GM21423 (cell line): ENCODE measurements at regions not wholly inside any gene's neighbourhood (a gene's known extent, or its start where the extent isn't known, plus 50 kb on each side); places are given as distances from the start of the nearest gene placed in this dataset.

Experiments
- ATAC-seq: cut with Tn5 transposase; IDR thresholded peaks from one replicate; pipeline ENCODE4 v1.9.1; 2021; ENCODE audit warnings: mild to moderate bottlenecking, moderate library complexity; ENCODE audit not compliant: unreplicated experiment

DNA sequence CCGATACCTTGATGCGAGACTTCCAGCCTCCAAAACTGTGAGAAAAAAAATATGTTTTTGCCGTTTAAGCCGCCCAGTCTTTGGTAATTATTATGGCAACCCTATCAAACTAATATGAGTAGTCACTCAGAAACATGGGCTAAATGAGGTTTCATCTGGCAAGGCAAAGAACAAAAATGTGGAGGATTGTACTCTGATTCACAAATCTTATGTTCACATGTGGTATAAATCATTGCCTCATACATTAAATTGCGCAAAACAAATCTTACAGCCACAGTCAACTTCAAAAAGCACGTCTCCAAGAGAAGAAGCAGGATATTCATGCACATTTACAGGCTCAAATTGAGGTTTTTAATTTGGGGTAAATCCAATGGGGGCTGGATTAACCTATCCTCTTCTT is 1435.4 kb upstream of the LRRTM1 start:
- ATAC-seq: no peak

DNA sequence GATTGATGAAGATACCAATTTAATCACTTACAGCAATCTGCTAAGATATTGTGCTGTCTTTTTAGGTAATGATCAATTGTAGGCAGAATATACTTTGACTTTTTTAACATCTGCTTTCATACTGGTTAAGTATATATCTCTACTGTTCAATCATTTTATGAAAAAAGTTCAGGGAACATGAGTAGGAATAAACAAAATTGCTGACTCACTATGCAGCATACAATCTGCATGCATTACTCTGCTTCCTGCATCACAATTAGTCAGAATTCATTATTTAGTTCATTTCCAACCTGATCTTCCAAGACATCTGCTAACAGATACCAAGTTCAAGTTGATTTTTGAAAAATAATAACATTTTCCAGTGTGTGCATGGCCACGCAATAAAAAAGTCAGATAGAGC is 1430.4 kb upstream of the LRRTM1 start:
- ATAC-seq: no peak

DNA sequence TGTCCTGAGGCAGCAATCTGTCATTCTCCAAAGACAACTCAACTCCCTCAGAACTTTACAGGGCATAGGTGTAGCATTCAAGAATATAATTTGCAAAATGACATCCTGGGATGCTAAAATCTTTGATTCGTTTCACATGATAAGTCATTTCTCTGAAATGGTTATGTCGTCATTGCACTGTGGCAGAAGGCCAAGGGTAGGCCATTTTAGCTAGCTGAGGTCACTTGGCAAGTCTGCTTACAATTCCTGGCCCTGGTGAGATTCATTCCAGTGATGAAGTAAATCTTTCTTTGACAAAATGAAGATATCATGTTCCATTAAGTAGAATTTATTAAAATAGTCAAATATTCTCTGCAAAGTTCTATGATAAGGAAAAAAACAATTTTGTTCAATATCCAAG is 1410.3 kb upstream of the LRRTM1 start:
- no peak for ATAC-seq

DNA sequence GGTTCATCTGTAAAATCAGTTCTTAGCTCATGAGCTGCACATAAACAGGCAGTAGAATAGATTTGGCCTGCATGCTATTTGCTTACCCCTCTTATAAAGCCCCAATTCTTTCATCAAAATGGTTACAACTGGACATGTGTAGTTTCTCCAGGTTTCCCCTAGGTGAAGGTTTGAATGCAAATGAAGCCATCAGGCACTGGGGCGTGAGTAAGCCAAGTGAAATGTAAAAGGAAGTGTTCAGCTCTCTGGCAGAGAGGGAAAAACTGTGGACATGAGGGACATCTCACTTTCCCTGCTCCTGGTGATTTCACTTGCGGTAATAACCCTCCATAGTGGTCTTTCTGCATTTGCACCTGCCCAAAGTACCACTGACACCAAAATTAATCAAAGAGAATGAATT is 1402.3 kb upstream of the LRRTM1 start:
- no peak for ATAC-seq

DNA sequence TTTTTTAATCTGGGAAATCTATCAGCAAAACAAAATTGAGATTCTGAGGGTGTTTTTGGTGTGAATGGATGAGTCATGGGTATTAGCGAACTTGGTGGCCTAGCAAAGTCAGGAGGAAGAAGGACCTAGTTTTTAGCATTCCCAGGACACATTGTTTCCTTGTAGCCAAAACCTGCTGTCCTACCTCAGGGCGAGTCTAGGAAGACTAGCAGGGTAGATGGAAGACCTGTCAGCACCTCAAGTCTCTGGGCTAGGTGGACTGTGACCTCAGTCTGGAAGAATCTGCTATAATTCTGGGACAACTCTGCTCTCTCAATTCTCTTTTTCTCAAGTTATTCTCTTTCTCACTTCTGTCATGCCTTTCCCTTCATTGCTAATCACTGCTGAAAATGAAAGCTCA is 1399.3 kb upstream of the LRRTM1 start:
- no peak for ATAC-seq

DNA sequence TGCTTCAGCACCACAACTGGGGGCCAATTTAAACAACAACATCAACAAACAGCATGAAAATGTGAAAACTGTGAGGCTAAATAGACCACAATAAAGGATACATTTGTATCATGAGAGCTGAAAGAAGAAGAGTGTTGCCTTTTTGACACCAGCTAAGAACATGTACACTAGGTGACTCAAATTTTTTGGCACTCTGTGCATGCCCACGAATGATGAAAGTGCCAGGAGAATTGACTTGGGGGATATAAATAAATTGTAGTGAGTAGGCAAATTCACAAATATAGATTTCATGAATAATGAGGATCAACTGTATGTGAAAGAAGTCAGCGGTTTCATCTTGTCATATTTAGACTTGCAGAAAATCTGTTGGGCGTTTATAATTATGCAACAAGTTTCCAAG is 1388.0 kb upstream of the LRRTM1 start:
- no peak for ATAC-seq

DNA sequence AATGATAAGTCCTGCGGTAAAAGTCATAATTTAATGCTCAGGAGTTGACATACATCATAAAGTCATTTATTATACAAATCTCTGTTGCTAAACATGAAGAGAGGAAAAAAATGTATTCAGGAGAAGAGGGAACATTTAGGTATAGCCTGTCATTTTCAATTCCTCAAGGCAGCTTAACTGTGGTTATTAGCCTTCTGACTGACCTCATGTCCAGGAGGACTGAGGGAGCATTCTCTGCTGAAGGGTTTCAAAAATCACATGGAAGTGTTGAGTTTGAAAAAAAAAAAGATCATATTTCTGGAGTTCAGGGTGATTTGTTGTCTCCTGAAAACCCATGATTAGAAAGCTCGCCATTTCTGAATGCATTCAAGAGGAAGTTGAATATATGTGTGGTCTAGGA is 1371.1 kb upstream of the LRRTM1 start:
- ATAC-seq: no peak

DNA sequence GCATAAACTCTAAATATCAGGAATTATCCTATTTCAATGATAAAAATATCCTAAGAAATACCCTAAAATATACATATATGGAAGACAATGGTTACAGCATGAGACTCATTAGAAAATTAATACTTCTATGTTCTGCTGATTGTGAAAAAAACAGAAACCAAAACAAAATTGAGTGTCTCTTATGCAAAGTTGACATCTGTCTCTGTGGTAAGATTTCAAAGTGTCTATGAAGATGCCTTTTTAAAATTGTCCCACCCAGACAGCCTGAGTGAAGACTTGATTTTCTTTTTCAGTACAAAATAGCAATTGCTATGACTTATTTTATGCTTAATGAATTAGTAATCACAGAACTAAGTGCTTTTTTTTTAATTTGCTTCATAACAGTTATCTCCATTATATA is 1368.4 kb upstream of the LRRTM1 start:
- no peak for ATAC-seq

DNA sequence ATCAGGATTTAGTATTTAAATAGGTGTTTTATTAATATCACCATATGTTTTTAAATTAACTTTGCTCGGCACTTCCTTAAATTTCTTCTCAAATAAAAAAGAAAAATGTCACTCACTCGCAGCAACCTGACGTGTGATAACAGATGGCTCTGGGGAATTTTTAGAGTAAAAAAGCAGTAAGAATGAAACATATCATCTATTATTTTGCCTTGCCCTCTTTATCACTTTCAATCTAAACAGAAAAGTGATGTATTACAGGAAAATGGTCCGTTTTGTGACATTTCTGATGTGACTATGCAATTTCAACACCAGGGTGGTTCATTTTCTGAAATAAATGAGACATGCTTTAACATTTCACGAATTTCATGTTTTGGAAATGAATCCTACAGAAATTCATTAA is 1368.0 kb upstream of the LRRTM1 start:
- ATAC-seq: no peak

DNA sequence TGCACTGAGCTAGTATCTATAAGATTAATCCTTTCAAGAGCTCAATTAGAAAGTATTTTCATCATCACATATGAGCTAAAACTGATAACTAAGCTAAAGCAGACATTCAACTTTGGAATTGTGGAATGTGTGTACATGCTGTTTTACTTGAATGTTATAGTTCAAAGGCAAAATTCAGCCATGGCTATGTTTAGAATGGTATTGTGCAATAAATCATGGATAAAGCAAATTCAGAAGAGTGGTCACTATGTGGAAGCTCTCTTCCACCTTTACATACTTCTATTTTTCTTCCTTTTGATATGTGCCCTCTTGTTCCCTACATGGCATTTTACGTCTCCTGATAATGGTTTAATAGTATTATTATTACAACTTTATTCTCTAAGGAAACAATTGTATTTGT is 1366.3 kb upstream of the LRRTM1 start:
- ATAC-seq: no peak

DNA sequence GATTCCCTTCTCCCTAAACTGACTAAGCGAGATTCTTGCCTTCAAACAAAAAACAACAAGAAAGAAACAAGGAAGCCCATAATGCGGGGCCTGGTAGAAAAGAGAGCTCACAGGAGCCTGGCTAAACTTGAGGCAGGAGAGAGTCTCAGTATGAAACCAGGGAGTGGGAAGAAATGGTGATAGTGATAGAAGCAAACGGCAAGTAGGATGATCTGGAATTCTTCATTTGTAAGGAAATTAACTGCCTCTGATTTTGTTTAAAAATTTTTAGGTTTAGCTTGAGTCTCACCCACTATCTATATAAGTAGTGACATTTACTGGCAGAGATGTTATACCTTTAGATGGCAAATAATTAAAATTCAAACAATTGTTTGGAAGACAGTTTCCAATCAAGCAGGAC is 1356.5 kb upstream of the LRRTM1 start:
- no peak for ATAC-seq

DNA sequence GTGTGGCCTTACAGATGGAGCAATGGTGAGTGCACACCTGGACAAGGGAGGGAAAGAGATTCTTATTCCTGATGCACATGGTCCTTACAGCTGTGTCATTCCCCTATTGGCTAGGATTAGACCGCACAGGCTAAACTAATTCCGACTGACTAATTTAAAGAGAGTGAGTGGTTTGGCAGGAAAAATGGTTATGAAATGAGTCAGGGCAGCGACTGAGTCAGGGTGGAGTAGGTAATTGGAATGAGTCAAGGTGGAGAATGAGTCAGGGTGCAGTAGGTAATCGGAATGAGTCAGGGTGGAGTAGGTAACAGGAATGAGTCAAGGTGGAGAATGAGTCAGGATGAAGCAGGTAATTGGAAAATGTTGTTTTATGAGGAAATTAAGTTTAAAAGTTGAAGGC is 1353.7 kb upstream of the LRRTM1 start:
- ATAC-seq: no peak

DNA sequence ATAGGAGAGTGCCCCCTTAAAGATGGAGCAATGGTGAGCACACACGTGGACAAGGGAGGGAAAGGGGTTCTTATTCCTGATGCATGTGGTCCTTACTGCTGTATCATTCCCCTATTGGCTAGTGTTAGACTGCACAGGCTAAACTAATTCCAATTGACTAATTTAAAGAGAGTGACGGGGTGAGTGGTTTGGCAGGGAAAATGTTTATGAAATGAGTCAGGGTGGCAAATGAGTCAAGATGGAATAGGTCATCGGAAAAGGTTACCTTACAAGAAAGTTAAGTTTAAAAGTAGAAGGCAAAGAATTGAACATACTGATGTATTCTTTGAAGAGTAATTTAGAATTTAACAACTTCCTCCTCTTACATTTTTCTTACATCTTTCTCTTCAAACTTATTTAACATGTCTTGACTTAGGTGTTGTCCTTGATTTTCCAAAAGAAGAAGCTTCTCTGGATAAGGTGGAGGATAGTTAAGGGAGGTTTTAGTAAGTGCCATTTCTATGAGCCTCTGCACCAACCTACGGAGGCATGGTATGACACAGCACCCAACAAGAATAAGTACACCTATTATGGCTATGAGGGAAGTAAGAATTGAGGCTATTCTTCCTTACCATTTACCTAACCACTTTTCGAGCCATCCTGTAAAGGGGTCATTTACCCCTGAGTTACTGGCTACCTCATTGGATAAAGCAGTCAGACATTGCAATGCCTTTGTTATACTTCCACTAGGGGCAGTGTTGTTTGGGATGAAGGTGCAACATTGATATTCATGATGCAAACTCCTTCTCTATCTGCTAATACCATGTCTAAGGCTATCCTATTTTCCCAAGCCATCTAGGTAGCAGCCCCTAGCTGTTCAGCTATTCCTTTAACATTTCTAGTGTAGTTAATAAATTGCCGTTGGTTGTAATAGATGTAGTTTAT is 1345.8 kb upstream of the LRRTM1 start:
- no peak for ATAC-seq

DNA sequence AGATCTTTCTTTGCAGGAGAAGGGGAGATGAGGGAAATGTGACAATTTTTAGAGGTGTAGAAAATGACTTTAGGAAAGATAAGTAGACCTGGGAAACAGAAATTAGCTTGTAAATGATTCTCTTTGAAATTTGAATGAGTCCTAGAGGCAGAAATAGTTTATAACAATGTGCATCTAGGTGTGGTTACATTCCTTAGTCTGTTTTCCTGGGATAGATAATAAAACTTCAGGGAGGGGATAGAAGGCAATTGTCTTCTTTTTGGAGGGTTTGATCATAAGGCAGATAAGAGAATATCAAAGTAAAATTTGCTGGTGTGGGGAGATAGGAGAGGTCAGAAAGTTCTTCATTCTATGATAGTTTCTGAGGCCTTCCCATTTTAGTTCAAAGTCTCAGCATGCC is 1344.3 kb upstream of the LRRTM1 start:
- ATAC-seq: no peak

DNA sequence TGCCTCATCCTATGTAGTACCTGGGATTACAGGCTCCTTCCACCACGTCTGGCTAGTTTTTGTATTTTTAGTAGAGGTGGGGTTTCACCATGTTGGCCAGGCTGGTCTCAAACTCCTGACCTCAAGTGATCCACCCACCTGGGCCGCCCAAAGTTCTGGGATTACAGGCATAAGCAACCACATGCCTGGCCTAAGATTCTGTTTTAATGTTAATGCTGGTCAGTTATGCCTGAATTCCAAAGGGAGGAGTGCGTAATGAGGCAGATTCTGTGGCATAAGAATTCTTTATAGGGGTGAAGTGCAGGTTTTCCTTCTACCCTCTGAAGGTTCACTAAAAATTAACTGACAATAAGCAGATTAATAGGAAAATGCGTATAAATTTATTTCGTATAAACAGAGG is 1343.8 kb upstream of the LRRTM1 start:
- ATAC-seq: no peak

DNA sequence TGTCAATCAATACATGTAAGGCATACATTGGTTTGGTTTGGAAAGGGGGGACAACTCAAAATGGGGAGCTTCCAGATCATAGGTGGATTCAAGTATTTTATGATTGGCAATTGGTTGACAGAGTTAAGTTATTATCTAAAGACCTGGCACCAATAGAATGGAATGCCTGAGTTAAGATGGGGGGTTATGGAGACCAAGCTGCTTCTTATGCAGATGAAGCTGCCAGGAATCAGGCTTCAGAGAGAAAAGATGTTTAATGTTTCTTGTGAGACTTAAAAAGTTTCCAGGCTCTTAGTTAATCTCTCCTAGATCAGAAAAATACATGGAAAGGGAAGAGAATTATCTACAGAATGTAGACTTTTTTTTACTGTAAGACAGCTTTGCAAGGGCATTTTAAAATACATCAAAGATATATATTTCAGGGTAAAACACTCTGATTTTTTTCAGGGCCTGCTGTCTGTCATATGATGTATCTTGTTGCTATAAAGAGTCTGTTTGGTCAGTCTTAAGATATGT is 1343.2 kb upstream of the LRRTM1 start:
- no peak for ATAC-seq

DNA sequence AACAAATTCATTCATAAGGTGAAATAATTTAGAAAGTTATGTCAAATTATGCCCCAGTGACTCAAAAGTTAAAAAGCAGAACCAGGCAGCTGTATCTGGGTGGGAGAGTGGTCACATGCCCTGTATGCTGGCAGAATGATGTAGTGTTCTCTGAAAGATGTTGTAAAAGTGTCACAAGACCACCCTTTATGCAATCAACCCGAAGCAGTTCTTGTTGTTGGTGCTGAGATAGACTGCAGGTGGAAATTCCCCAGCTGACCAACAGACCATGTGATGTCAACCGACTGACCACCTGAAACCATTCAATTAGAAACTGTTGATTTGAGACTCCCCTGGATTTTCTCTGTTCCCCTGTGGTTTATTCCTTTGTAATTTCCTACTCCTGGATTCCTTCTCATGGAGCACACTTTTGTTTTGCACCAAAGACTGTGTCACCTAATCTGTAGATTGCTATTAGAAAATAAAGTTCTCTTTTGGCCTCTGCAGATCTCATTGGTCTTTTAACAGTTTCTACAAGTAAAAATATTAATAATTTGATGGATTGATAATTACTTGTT is 1341.3 kb upstream of the LRRTM1 start:
- ATAC-seq: no peak

DNA sequence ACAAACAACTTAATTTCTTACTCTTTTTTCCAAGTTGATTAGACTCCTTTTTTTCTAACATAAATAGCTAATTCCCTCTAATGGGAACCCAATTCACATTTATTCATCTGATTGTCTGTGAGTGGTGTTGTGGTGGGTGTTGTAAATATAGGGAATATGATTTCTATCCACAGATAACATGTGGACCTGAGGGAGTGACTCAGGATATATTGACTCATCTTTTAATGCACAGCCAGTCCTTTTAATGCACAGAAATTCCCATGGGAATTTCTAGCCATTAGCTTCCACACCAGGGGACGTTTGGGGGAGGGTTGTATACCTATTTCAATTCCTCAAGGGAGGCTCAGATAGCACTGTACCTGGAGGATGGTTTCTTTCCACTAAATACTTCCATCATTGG is 1339.6 kb upstream of the LRRTM1 start:
- no peak for ATAC-seq

DNA sequence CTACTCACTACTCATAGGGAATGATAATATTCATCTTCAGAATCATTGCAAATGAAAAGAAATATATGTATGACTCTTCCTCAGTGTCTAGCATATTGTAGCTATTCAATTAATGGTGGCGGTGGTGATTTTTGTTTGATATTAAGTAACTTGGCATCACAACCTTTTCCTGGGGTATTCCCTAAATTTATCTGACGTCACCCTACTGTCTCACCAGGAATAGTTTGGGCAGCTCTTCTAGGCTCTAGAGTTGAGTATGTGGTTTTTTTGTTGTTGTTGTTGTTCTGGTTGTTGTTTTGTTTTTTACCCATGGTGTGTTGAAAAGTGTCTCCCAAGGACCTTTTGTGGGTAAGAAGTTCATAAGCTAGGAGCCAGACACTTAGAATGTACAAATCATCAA is 1320.3 kb upstream of the LRRTM1 start:
- ATAC-seq: no peak

DNA sequence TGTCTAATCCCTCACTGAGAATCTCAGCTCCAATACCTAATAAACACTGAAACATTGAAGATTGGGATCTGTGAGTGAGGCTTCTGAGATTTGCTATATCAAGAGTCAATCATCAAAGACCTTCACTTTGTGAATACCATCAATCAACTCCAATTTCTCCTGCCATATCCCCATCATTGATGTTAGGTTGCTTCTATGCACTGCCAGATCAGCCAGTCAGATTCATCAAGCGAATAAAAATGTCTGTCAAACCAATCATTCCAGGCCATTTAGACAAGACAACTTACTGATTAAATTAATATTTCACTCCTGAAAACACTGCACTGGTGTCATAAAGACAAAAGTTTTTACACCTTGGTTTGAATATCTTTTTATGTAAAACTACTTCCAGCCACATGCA is 1295.5 kb upstream of the LRRTM1 start:
- ATAC-seq: no peak

DNA sequence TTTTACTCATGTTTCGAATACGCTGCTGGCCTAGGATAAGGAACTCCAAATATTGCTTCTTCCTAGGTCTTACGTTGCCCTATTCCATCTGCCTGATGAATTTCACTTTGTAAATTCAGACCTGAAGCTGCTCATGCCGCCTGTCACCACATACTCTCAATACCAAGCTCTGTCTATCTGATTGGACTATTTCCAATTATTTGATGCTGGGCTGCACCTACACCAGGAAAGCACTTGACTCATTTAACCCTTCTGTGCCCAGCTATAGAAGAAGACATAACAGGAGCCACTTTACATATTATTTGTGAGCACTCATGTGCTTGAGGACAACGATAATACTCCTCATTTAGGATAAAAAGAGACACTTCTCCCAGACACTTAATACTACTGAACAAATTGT is 1293.9 kb upstream of the LRRTM1 start:
- ATAC-seq: no peak

DNA sequence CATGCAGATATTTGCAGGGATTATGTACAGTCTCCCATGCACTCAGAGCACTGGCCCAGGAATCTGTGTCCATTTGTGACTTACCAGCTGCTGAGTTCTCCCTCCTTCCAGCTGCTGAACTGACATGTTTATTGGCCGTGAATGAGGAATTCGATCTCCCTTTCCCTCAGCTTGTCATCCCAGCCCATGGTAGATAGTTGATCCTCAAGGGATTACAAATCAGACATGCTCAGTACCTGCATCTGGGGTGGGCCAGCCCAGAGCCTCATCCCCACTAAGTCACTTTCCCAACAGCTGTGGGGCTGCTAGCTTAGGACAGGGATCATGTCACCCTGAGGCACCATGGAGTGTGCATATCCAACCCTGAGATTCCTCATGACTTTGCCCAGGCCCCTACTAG is 1284.9 kb upstream of the LRRTM1 start:
- ATAC-seq: no peak
